ENCODE measurements at regions not wholly inside any gene's neighbourhood (a gene's known extent, or its start where the extent isn't known, plus 50 kb on each side); places are given as distances from the start of the nearest gene placed in this dataset.
"Not testable (repeated sequence)": the region's sequence is repeated elsewhere in the genome, so short reads cannot be mapped to it uniquely, and the experiment has no call there.

GRCh38 chr6:85356743-85357142, 93.1 kb upstream of the NT5E start:
- not testable (repeated sequence) for DNase-seq

GRCh38 chr6:85355816-85356215, 94.1 kb upstream of the NT5E start:
- DNase-seq, result no peak

GRCh38 chr6:85354761-85355618, 94.9 kb upstream of the NT5E start:
- DNase-seq, result no peak

- DNase-seq, result no peak
These were observed 96.9 kb upstream of the NT5E start for GRCh38 chr6:85353012-85353411.

- no peak for DNase-seq
These were observed 101.2 kb upstream of the NT5E start for GRCh38 chr6:85348643-85349042.

GRCh38 chr6:85347812-85348211, 102.1 kb upstream of the NT5E start:
- DNase-seq, result no peak

- DNase-seq, result no peak
These were observed 103.7 kb upstream of the NT5E start for GRCh38 chr6:85346196-85346595.

- DNase-seq, result no peak
These were observed 104.9 kb upstream of the NT5E start for GRCh38 chr6:85344996-85345395.

- no peak for DNase-seq
These were observed 106.5 kb upstream of the NT5E start for GRCh38 chr6:85343428-85343827.

GRCh38 chr6:85329196-85329595, 120.7 kb upstream of the NT5E start:
- DNase-seq, result no peak

- DNase-seq, result not testable (repeated sequence)
These were observed 124.1 kb upstream of the NT5E start for GRCh38 chr6:85325811-85326210.

- peak; percentile 29 for DNase-seq
These were observed 126.3 kb upstream of the NT5E start for GRCh38 chr6:85323435-85324040.

GRCh38 chr6:85322446-85323105, 127.3 kb upstream of the NT5E start:
- DNase-seq, result no peak

- no peak for DNase-seq
These were observed 128.0 kb upstream of the NT5E start for GRCh38 chr6:85321906-85322305.

GRCh38 chr6:85314586-85314985, 135.3 kb upstream of the NT5E start:
- no peak for DNase-seq

- DNase-seq, result no peak
These were observed 149.3 kb upstream of the NT5E start for GRCh38 chr6:85300581-85300980.

GRCh38 chr6:85298553-85298952, 151.3 kb upstream of the NT5E start:
- DNase-seq, result no peak

GRCh38 chr6:85291326-85291725, 158.6 kb upstream of the NT5E start:
- no peak for DNase-seq

- no peak for DNase-seq
These were observed 162.2 kb upstream of the NT5E start for GRCh38 chr6:85287654-85288053.

GRCh38 chr6:85287158-85287557, 162.7 kb upstream of the NT5E start:
- no peak for DNase-seq

- not testable (repeated sequence) for DNase-seq
These were observed 163.4 kb upstream of the NT5E start for GRCh38 chr6:85286507-85286906.

- no peak for DNase-seq
These were observed 163.9 kb upstream of the NT5E start for GRCh38 chr6:85285934-85286333.

- DNase-seq, result no peak
These were observed 164.8 kb upstream of the NT5E start for GRCh38 chr6:85285114-85285513.

GRCh38 chr6:85283436-85283835, 166.4 kb upstream of the NT5E start:
- no peak for DNase-seq
